HEK293 (cell line): ENCODE measurements at regions not wholly inside any gene's neighbourhood (a gene's known extent, or its start where the extent isn't known, plus 50 kb on each side); places are given as distances from the start of the nearest gene placed in this dataset.

Source experiments
- CTCF ChIA-PET: fragments of 350-600 bp; formaldehyde crosslinking; extraction: SDS; loops from one replicate; lab custom pipeline; 2021; ENCODE audit warnings: antibody characterized with exemption; lab: Yijun Ruan, JAX
- POLR2A ChIA-PET: fragments of 300-600 bp; formaldehyde crosslinking; extraction: SDS; loops from one replicate; lab custom pipeline; 2020; ENCODE audit warnings: antibody characterized with exemption, inconsistent platforms; lab: Yijun Ruan, JAX
- H3K27ac ChIP-seq: fragments of 200-500 bp; sonication (Bioruptor generic); 2 replicates; pipeline ENCODE4 v1.5.1; 2014; ENCODE audit warnings: low read depth, low read length, control low read depth, inconsistent platforms; ENCODE audit errors: extremely low read depth
- H3K36me3 ChIP-seq, 2 experiments: fragments of 200-500 bp in 1 of 2; sonication (Bioruptor generic) in 1 of 2; 1 replicate in 1 of 2; 2 replicates in 1 of 2; pipeline ENCODE4 v1.5.1; 2014 to 2017; ENCODE audit warnings: inconsistent platforms in 2 of 2, low read length in 2 of 2; ENCODE audit not compliant: control insufficient read depth in 2 of 2, insufficient read depth in 1 of 2
- H3K4me1 ChIP-seq: fragments of 200-500 bp; sonication (Bioruptor generic); 2 replicates; pipeline ENCODE4 v1.5.1; 2014; ENCODE audit warnings: mild to moderate bottlenecking, low read length, inconsistent platforms; ENCODE audit not compliant: control insufficient read depth, insufficient read depth
- H3K4me3 ChIP-seq: 2 replicates; pipeline ENCODE4 v1.5.1; 2011; ENCODE audit warnings: low read depth, mild to moderate bottlenecking, control low read depth, low read length, moderate library complexity
- H3K9me3 ChIP-seq: fragments of 200-500 bp; sonication (Bioruptor generic); 2 replicates; pipeline ENCODE4 v1.5.1; 2014; ENCODE audit warnings: low read depth, low read length, inconsistent platforms; ENCODE audit not compliant: control insufficient read depth, insufficient read depth
- ATF2 ChIP-seq: fragments of 450-650 bp; formaldehyde crosslinking; IDR thresholded peaks from 2 replicates; pipeline ENCODE4 v1.5.1; 2016; ENCODE audit warnings: missing biosample characterization, missing genetic modification characterization, low read depth
- GLIS1 ChIP-seq: fragments of 450-650 bp; formaldehyde crosslinking; IDR thresholded peaks from 2 replicates; pipeline ENCODE4 v1.5.1; 2016; ENCODE audit warnings: missing biosample characterization, missing genetic modification characterization
- HIC1 ChIP-seq: fragments of 450-650 bp; formaldehyde crosslinking; IDR thresholded peaks from 2 replicates; pipeline ENCODE4 v1.5.1; 2016; ENCODE audit warnings: missing biosample characterization, missing genetic modification characterization
- MYNN ChIP-seq: fragments of 450-650 bp; formaldehyde crosslinking; IDR thresholded peaks from 2 replicates; pipeline ENCODE4 v1.5.1; 2016; ENCODE audit warnings: missing biosample characterization, missing genetic modification characterization, borderline replicate concordance
- SP3 ChIP-seq: fragments of 450-650 bp; formaldehyde crosslinking; IDR thresholded peaks from 2 replicates; pipeline ENCODE4 v1.5.1; 2016; ENCODE audit warnings: missing biosample characterization, missing genetic modification characterization
- SP7 ChIP-seq: fragments of 450-650 bp; formaldehyde crosslinking; IDR thresholded peaks from 2 replicates; pipeline ENCODE4 v1.5.1; 2016; ENCODE audit warnings: missing biosample characterization, missing genetic modification characterization
- ZBTB8A ChIP-seq: fragments of 450-650 bp; formaldehyde crosslinking; IDR thresholded peaks from 2 replicates; pipeline ENCODE4 v1.5.1; 2016; ENCODE audit warnings: missing biosample characterization, missing genetic modification characterization
- ZFP41 ChIP-seq: fragments of 450-650 bp; formaldehyde crosslinking; IDR thresholded peaks from 2 replicates; pipeline ENCODE4 v1.5.1; 2016; ENCODE audit warnings: missing biosample characterization, missing genetic modification characterization, borderline replicate concordance
- ZNF18 ChIP-seq: fragments of 450-650 bp; formaldehyde crosslinking; IDR thresholded peaks from 2 replicates; pipeline ENCODE4 v1.5.1; 2016; ENCODE audit warnings: missing biosample characterization, missing genetic modification characterization
- ZNF324 ChIP-seq: fragments of 450-650 bp; formaldehyde crosslinking; IDR thresholded peaks from 2 replicates; pipeline ENCODE4 v1.5.1; 2016; ENCODE audit warnings: missing biosample characterization, missing genetic modification characterization
- ZNF37A ChIP-seq: fragments of 450-650 bp; IDR thresholded peaks from 2 replicates; pipeline ENCODE4 v1.5.1; 2018; ENCODE audit warnings: missing biosample characterization, missing genetic modification characterization
- ZNF48 ChIP-seq: fragments of 450-650 bp; formaldehyde crosslinking; IDR thresholded peaks from 2 replicates; pipeline ENCODE4 v1.5.1; 2016; ENCODE audit warnings: missing biosample characterization, missing genetic modification characterization
- ZNF530 ChIP-seq: fragments of 450-650 bp; formaldehyde crosslinking; IDR thresholded peaks from 2 replicates; pipeline ENCODE4 v1.5.1; 2016; ENCODE audit warnings: low read depth, missing biosample characterization, missing genetic modification characterization
- ZNF571 ChIP-seq: fragments of 450-650 bp; formaldehyde crosslinking; IDR thresholded peaks from 2 replicates; pipeline ENCODE4 v1.5.0; 2017; ENCODE audit warnings: missing biosample characterization, missing genetic modification characterization
- ZNF610 ChIP-seq: fragments of 450-650 bp; formaldehyde crosslinking; IDR thresholded peaks from 2 replicates; pipeline ENCODE4 v1.5.1; 2016; ENCODE audit warnings: missing biosample characterization, missing genetic modification characterization, borderline replicate concordance
- ZNF626 ChIP-seq: fragments of 450-650 bp; sonication (Bioruptor Pico); formaldehyde crosslinking; IDR thresholded peaks from 2 replicates; pipeline ENCODE4 v1.5.1; 2018; ENCODE audit warnings: missing biosample characterization, missing genetic modification characterization, inconsistent platforms
- ZNF639 ChIP-seq: fragments of 450-650 bp; formaldehyde crosslinking; IDR thresholded peaks from 2 replicates; pipeline ENCODE4 v1.5.1; 2016; ENCODE audit warnings: missing biosample characterization, missing genetic modification characterization
- ZNF645 ChIP-seq: fragments of 450-650 bp; formaldehyde crosslinking; IDR thresholded peaks from 2 replicates; pipeline ENCODE4; 2016; ENCODE audit warnings: missing biosample characterization, missing genetic modification characterization
- ZNF843 ChIP-seq: fragments of 450-650 bp; formaldehyde crosslinking; IDR thresholded peaks from 2 replicates; pipeline ENCODE4 v1.5.1; 2016; ENCODE audit warnings: missing biosample characterization, missing genetic modification characterization

- TF ChIP-seq SP7 (no peak), ZNF324 (no peak)
Measured at GRCh38 chr16:75911896-75912295, 185.6 kb upstream of the CPHXL start (continued).

GRCh38 chr16:75913958-75914357 lies 187.7 kb upstream of the CPHXL start:
- H3K27ac ChIP-seq, result no peak overlapping the region
- TF ChIP-seq SP7 (no peak), ZNF18 (tag by site-specific recombination) (no peak), ATF2 (tag by site-specific recombination) (no peak), ZNF48 (no peak), ZNF639 (no peak)
- POLR2A ChIA-PET, result no interaction called here
- CTCF ChIA-PET, result no interaction called here
- H3K36me3 ChIP-seq, result no peaks in the 10 kb centered on the region
- H3K4me1 ChIP-seq, result no peaks in the 10 kb centered on the region
- no peak overlapping the region for H3K4me3 ChIP-seq
- H3K9me3 ChIP-seq, result no peaks in the 10 kb centered on the region

GRCh38 chr16:75916451-75916850 lies 190.2 kb upstream of the CPHXL start:
- no peak for TF ChIP-seq SP3 (tag by site-specific recombination)
- TF ChIP-seq ZNF843 (tag by site-specific recombination), result no peak
- no peak for TF ChIP-seq ZNF571 (tag by site-specific recombination)
- no peak for TF ChIP-seq ZNF37A (tag by site-specific recombination)
- no peak for TF ChIP-seq ZFP41 (tag by site-specific recombination)
- no peak for TF ChIP-seq ZBTB8A (tag by site-specific recombination)
- TF ChIP-seq ZNF645 (tag by site-specific recombination), result no peak
- no peak for TF ChIP-seq HIC1
- TF ChIP-seq GLIS1, result no peak
- no peak for TF ChIP-seq ZNF530 (tag by site-specific recombination)
- no peak for TF ChIP-seq MYNN (tag by site-specific recombination)
- TF ChIP-seq ZNF610 (tag by site-specific recombination), result no peak
- no peak for TF ChIP-seq ZNF626 (tag by site-specific recombination)
- no peaks in the 10 kb centered on the region for H3K9me3 ChIP-seq
- no peak overlapping the region for H3K4me3 ChIP-seq
- CTCF ChIA-PET, result no interaction called here
- POLR2A ChIA-PET, result no interaction called here
- H3K4me1 ChIP-seq, result no peaks in the 10 kb centered on the region
- no peak overlapping the region for H3K27ac ChIP-seq
- H3K36me3 ChIP-seq, result no peaks in the 10 kb centered on the region
